Liver (tissue), 8 donors: ENCODE measurements at regions not wholly inside any gene's neighbourhood (a gene's known extent, or its start where the extent isn't known, plus 50 kb on each side); places are given as distances from the start of the nearest gene placed in this dataset.

Experiments
- DNase-seq: peaks from one replicate; pipeline ENCODE4 v3.0.0-alpha.2; 2017; ENCODE audit warnings: low spot score
- H3K27ac ChIP-seq, 2 donors: one replicate each; pipeline ENCODE4 v1.7.0; 2013; ENCODE audit warnings: inconsistent platforms in 2 of 2, low read length in 2 of 2, control low read depth in 1 of 2, low read depth in 1 of 2, mild to moderate bottlenecking in 1 of 2
- H3K27me3 ChIP-seq, 4 donors: one replicate each; pipeline versions ENCODE4 v1.6.1 to v1.7.0; 2013; ENCODE audit warnings: low read length in 3 of 4, inconsistent platforms in 1 of 4, mild to moderate bottlenecking in 1 of 4, moderate library complexity in 1 of 4; ENCODE audit not compliant: control insufficient read depth in 4 of 4, insufficient read depth in 4 of 4
- H3K36me3 ChIP-seq, 4 donors: one replicate each; pipeline versions ENCODE4 v1.6.1 to v1.7.0; 2013; ENCODE audit warnings: low read length in 3 of 4, mild to moderate bottlenecking in 3 of 4, low read depth in 1 of 4, moderate library complexity in 1 of 4; ENCODE audit not compliant: control insufficient read depth in 4 of 4, insufficient read depth in 3 of 4
- H3K4me1 ChIP-seq, 4 donors: one replicate each; pipeline versions ENCODE4 v1.6.1 to v1.7.0; 2013; ENCODE audit warnings: low read length in 3 of 4, mild to moderate bottlenecking in 3 of 4, moderate library complexity in 1 of 4; ENCODE audit not compliant: control insufficient read depth in 4 of 4, insufficient read depth in 4 of 4
- H3K4me3 ChIP-seq, 3 donors: one replicate each; pipeline versions ENCODE4 v1.6.1 to v1.7.0; 2013; ENCODE audit warnings: low read length in 3 of 3, control low read depth in 1 of 3, low read depth in 1 of 3, mild to moderate bottlenecking in 1 of 3
- H3K9ac ChIP-seq, 2 donors: one replicate each; pipeline ENCODE4 v1.7.0; 2013; ENCODE audit warnings: low read length in 2 of 2, mild to moderate bottlenecking in 2 of 2, moderate library complexity in 2 of 2, control low read depth in 1 of 2, low read depth in 1 of 2
- H3K9me3 ChIP-seq, 4 donors: one replicate each; pipeline versions ENCODE4 v1.6.1 to v1.7.0; 2013; ENCODE audit warnings: low read length in 3 of 4; ENCODE audit not compliant: control insufficient read depth in 4 of 4
- CTCF ChIP-seq: fragments of 150-350 bp; IDR thresholded peaks from 2 replicates; pipeline ENCODE4 v1.5.1; 2017; ENCODE audit warnings: improper control_type of control experiment, low read depth, low read length; ENCODE audit not compliant: missing input control
- EGR1 ChIP-seq, 2 donors: IDR thresholded peaks; 2 replicates each; pipeline ENCODE4 v1.6.1; 2016 to 2018; ENCODE audit warnings: antibody characterized with exemption in 2 of 2, low read depth in 2 of 2
- FOXA1 ChIP-seq: IDR thresholded peaks from 2 replicates; pipeline ENCODE4 v1.6.1; 2016; ENCODE audit warnings: antibody characterized with exemption
- FOXA2 ChIP-seq: IDR thresholded peaks from 2 replicates; pipeline ENCODE4 v1.6.1; 2016; ENCODE audit warnings: antibody characterized with exemption
- GABPA ChIP-seq, 2 donors: IDR thresholded peaks in 1 of 2; conservative IDR thresholded peaks in 1 of 2; 2 replicates each; pipeline ENCODE4 v1.6.1; 2016; ENCODE audit warnings: antibody characterized with exemption in 2 of 2, mild to moderate bottlenecking in 1 of 2, moderate library complexity in 1 of 2
- HNF4A ChIP-seq, 2 donors: conservative IDR thresholded peaks; 2 replicates each; pipeline ENCODE4 v1.6.1; 2016; ENCODE audit warnings: antibody characterized with exemption in 2 of 2, mild to moderate bottlenecking in 2 of 2
- HNF4G ChIP-seq: IDR thresholded peaks from 2 replicates; pipeline ENCODE4 v1.6.1; 2016; ENCODE audit warnings: antibody characterized with exemption
- JUND ChIP-seq, 2 donors: IDR thresholded peaks; 2 replicates each; pipeline ENCODE4 v1.6.1; 2016; ENCODE audit warnings: antibody characterized with exemption in 2 of 2
- MAX ChIP-seq: IDR thresholded peaks from 2 replicates; pipeline ENCODE4 v1.6.1; 2016; ENCODE audit warnings: antibody characterized with exemption
- NR2F2 ChIP-seq: IDR thresholded peaks from 2 replicates; pipeline ENCODE4 v1.6.1; 2016; ENCODE audit warnings: antibody characterized with exemption
- RAD21 ChIP-seq, 2 donors: IDR thresholded peaks; 2 replicates each; pipeline ENCODE4 v1.6.1; 2016; ENCODE audit warnings: antibody characterized with exemption in 2 of 2, mild to moderate bottlenecking in 2 of 2
- REST ChIP-seq: IDR thresholded peaks from 2 replicates; pipeline ENCODE4 v1.6.1; 2016; ENCODE audit warnings: antibody characterized with exemption, mild to moderate bottlenecking
- RXRA ChIP-seq, 2 donors: IDR thresholded peaks; 2 replicates each; pipeline ENCODE4 v1.6.1; 2017 to 2018; ENCODE audit warnings: antibody characterized with exemption in 2 of 2, mild to moderate bottlenecking in 1 of 2
- SP1 ChIP-seq: IDR thresholded peaks from 2 replicates; pipeline ENCODE4 v1.6.1; 2018; ENCODE audit warnings: antibody characterized with exemption, mild to moderate bottlenecking
- TAF1 ChIP-seq: conservative IDR thresholded peaks from 2 replicates; pipeline ENCODE4 v1.6.1; 2016; ENCODE audit warnings: antibody characterized with exemption, mild to moderate bottlenecking
- YY1 ChIP-seq: IDR thresholded peaks from 2 replicates; pipeline ENCODE4 v1.6.1; 2016; ENCODE audit warnings: antibody characterized with exemption, mild to moderate bottlenecking
- WGBS: extraction: QIAGEN DNeasy Blood & Tissue Kit; methylation state at CpG from one replicate; pipeline ENCODE4 v1.1.7; 2013; 5-methylcytosine and 5-hydroxymethylcytosine counted together
- TF ChIP-seq, protein P1 (sequence below): IDR thresholded peaks from 2 replicates; pipeline ENCODE4 v1.6.1; 2016; ENCODE audit warnings: antibody characterized with exemption
- TF ChIP-seq, protein P2 (sequence below): IDR thresholded peaks from 2 replicates; pipeline ENCODE4 v1.6.1; 2016; ENCODE audit warnings: antibody characterized with exemption
- donor health status: healthy.
- donor health status: healthy.
- donor health status: healthy.
- donor health status: healthy.
- donor health status: healthy.

DNA sequence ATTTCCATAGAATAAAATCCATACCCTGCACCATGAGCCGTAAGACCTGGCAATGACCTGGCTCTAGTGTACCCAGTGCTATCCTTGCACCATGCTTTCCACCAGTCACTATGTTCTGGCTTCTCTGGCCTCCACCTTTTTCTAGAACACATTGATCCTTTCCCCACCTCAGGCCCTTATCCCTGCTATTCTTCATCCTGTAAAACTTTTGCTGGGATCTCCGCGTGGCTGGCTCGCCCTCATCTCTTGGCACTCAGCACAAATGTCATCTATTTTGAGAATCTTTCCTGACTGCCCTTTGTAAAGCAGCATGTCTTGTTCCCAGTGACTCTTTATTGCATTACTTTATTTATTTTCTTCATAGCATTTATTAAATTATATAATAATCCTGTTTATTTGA, 169.8 kb upstream of the B3GALT2 start:
- H3K9me3 ChIP-seq, result no peaks in the 10 kb centered on the region
- H3K4me1 ChIP-seq, result peaks cover 0 to 3% (median 0%) of the 10 kb centered on the region in 4 donors
- no peak for DNase-seq

More for the DNA sequence above, 169.8 kb upstream of the B3GALT2 start:
- Histone ChIP-seq H3K9ac (no peak overlapping the region), H3K27me3 (no peaks in the 10 kb centered on the region), H3K4me3 (no peak overlapping the region), H3K27ac (no peak overlapping the region), H3K36me3 (no peaks in the 10 kb centered on the region)
- TF ChIP-seq RAD21 (IDR thresholded peaks at IDR 0.05) (no peak), TAF1 (no peak), MAX (no peak), CTCF (no peak), REST (no peak), YY1 (no peak), HNF4G (no peak), SP1 (no peak), FOXA2 (no peak), FOXA1 (no peak), GABPA (IDR thresholded peaks at IDR 0.05 in 1 of 2, conservative IDR thresholded peaks at IDR 0.05 in 1 of 2) (no peak), RXRA (IDR thresholded peaks at IDR 0.05) (no peak), JUND (IDR thresholded peaks at IDR 0.05) (no peak), NR2F2 (no peak), EGR1 (IDR thresholded peaks at IDR 0.05; ENCODE audit: low read depth in 2 of 2) (no peak), HNF4A (conservative IDR thresholded peaks at IDR 0.05) (no peak)
- TF ChIP-seq, protein P1, sequence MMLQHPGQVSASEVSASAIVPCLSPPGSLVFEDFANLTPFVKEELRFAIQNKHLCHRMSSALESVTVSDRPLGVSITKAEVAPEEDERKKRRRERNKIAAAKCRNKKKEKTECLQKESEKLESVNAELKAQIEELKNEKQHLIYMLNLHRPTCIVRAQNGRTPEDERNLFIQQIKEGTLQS, result no peak
- TF ChIP-seq, protein P2, sequence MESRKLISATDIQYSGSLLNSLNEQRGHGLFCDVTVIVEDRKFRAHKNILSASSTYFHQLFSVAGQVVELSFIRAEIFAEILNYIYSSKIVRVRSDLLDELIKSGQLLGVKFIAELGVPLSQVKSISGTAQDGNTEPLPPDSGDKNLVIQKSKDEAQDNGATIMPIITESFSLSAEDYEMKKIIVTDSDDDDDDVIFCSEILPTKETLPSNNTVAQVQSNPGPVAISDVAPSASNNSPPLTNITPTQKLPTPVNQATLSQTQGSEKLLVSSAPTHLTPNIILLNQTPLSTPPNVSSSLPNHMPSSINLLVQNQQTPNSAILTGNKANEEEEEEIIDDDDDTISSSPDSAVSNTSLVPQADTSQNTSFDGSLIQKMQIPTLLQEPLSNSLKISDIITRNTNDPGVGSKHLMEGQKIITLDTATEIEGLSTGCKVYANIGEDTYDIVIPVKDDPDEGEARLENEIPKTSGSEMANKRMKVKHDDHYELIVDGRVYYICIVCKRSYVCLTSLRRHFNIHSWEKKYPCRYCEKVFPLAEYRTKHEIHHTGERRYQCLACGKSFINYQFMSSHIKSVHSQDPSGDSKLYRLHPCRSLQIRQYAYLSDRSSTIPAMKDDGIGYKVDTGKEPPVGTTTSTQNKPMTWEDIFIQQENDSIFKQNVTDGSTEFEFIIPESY, result no peak
- WGBS, result 93% methylated on average over 4 of the region's 4 CpGs
